ENCODE measurements at regions not wholly inside any gene's neighbourhood (a gene's known extent, or its start where the extent isn't known, plus 50 kb on each side); places are given as distances from the start of the nearest gene placed in this dataset.
"Not testable (repeated sequence)": the region's sequence is repeated elsewhere in the genome, so short reads cannot be mapped to it uniquely, and the experiment has no call there.

- no CpG with 5 or more reads among the region's 4 CpGs for WGBS (ENCODE audit: extremely low coverage, insufficient coverage, low lambda C conversion rate)
- Histone ChIP-seq H3K27me3 (ENCODE audit: insufficient read depth, low read length, poor library complexity) (no peaks in the 10 kb centered on the region), H2BK5ac (ENCODE audit: low read length) (no peak overlapping the region), H3K56ac (ENCODE audit: low read length) (no peak overlapping the region), H2BK15ac (replicated peaks; ENCODE audit: low read depth) (no peak overlapping the region), H3K23ac (ENCODE audit: low read length) (no peak overlapping the region), H3K79me1 (ENCODE audit: low read length) (no peaks in the 10 kb centered on the region), H4K8ac (ENCODE audit: low read depth, low read length) (no peak overlapping the region), H3K4me1 (ENCODE audit: control insufficient read depth, low read depth, low read length) (no peaks in the 10 kb centered on the region), H3K4ac (ENCODE audit: low read depth, low read length) (no peak overlapping the region), H2AK5ac (ENCODE audit: low read length) (no peak overlapping the region), H3K18ac (ENCODE audit: low read length) (no peak overlapping the region), H2BK120ac (ENCODE audit: low read depth, low read length) (no peak overlapping the region), H3K9ac (ENCODE audit: low read length) (no peak overlapping the region), H3K4me3 (ENCODE audit: low read length) (no peak overlapping the region), H3K27ac (ENCODE audit: low read depth, low read length) (no peak overlapping the region), H3K4me2 (ENCODE audit: low read length) (no peak overlapping the region), H3K36me3 (ENCODE audit: control insufficient read depth, insufficient read depth, low read length) (no peaks in the 10 kb centered on the region), H4K5ac (ENCODE audit: low read length) (no peak overlapping the region), H3K79me2 (ENCODE audit: control insufficient read depth, insufficient read depth, low read length) (no peaks in the 10 kb centered on the region)
- DNase-seq: peak; percentile 6
Measured at GRCh38 chr1:166627558-166627957, 211.7 kb upstream of the POGK start.

GRCh38 chr1:166628259-166628658 is 211.0 kb upstream of the POGK start:
- Histone ChIP-seq H3K4ac (ENCODE audit: low read depth, low read length) (no peak overlapping the region), H2BK15ac (replicated peaks; ENCODE audit: low read depth) (no peak overlapping the region), H4K8ac (ENCODE audit: low read depth, low read length) (no peak overlapping the region), H3K79me1 (ENCODE audit: low read length) (no peaks in the 10 kb centered on the region), H3K56ac (ENCODE audit: low read length) (no peak overlapping the region), H3K18ac (ENCODE audit: low read length) (no peak overlapping the region), H3K27ac (ENCODE audit: low read depth, low read length) (no peak overlapping the region), H3K27me3 (ENCODE audit: insufficient read depth, low read length, poor library complexity) (no peaks in the 10 kb centered on the region), H3K36me3 (ENCODE audit: control insufficient read depth, insufficient read depth, low read length) (no peaks in the 10 kb centered on the region), H2BK120ac (ENCODE audit: low read depth, low read length) (no peak overlapping the region), H4K5ac (ENCODE audit: low read length) (no peak overlapping the region), H2AK5ac (ENCODE audit: low read length) (no peak overlapping the region), H3K4me1 (ENCODE audit: control insufficient read depth, low read depth, low read length) (no peaks in the 10 kb centered on the region), H3K9ac (ENCODE audit: low read length) (no peak overlapping the region), H3K4me2 (ENCODE audit: low read length) (no peak overlapping the region), H3K4me3 (ENCODE audit: low read length) (no peak overlapping the region), H3K23ac (ENCODE audit: low read length) (no peak overlapping the region), H3K79me2 (ENCODE audit: control insufficient read depth, insufficient read depth, low read length) (no peaks in the 10 kb centered on the region), H2BK5ac (ENCODE audit: low read length) (no peak overlapping the region)
- WGBS (ENCODE audit: extremely low coverage, insufficient coverage, low lambda C conversion rate): no CpG with 5 or more reads among the region's 1 CpG
- no peak for DNase-seq

- Histone ChIP-seq H2AK5ac (ENCODE audit: low read length) (no peak overlapping the region), H3K18ac (ENCODE audit: low read length) (no peak overlapping the region), H4K5ac (ENCODE audit: low read length) (no peak overlapping the region), H3K4me2 (ENCODE audit: low read length) (no peak overlapping the region), H3K56ac (ENCODE audit: low read length) (no peak overlapping the region), H3K27me3 (ENCODE audit: insufficient read depth, low read length, poor library complexity) (no peaks in the 10 kb centered on the region), H3K27ac (ENCODE audit: low read depth, low read length) (no peak overlapping the region), H3K36me3 (ENCODE audit: control insufficient read depth, insufficient read depth, low read length) (no peaks in the 10 kb centered on the region), H3K79me1 (ENCODE audit: low read length) (no peaks in the 10 kb centered on the region), H2BK120ac (ENCODE audit: low read depth, low read length) (no peak overlapping the region), H2BK15ac (replicated peaks; ENCODE audit: low read depth) (no peak overlapping the region), H4K8ac (ENCODE audit: low read depth, low read length) (no peak overlapping the region), H2BK5ac (ENCODE audit: low read length) (no peak overlapping the region), H3K79me2 (ENCODE audit: control insufficient read depth, insufficient read depth, low read length) (no peaks in the 10 kb centered on the region), H3K9ac (ENCODE audit: low read length) (no peak overlapping the region), H3K4ac (ENCODE audit: low read depth, low read length) (no peak overlapping the region), H3K4me3 (ENCODE audit: low read length) (no peak overlapping the region), H3K4me1 (ENCODE audit: control insufficient read depth, low read depth, low read length) (no peaks in the 10 kb centered on the region), H3K23ac (ENCODE audit: low read length) (no peak overlapping the region)
- no CpG with 5 or more reads among the region's 1 CpG for WGBS (ENCODE audit: extremely low coverage, insufficient coverage, low lambda C conversion rate)
- DNase-seq: no peak
Measured at GRCh38 chr1:166629946-166630345, 209.3 kb upstream of the POGK start.

- Histone ChIP-seq H3K27ac (ENCODE audit: low read depth, low read length) (no peak overlapping the region), H2BK5ac (ENCODE audit: low read length) (no peak overlapping the region), H3K4me3 (ENCODE audit: low read length) (no peak overlapping the region), H3K79me2 (ENCODE audit: control insufficient read depth, insufficient read depth, low read length) (no peaks in the 10 kb centered on the region), H2BK15ac (replicated peaks; ENCODE audit: low read depth) (no peak overlapping the region), H3K79me1 (ENCODE audit: low read length) (no peaks in the 10 kb centered on the region), H3K4ac (ENCODE audit: low read depth, low read length) (no peak overlapping the region), H3K23ac (ENCODE audit: low read length) (no peak overlapping the region), H3K9ac (ENCODE audit: low read length) (no peak overlapping the region), H3K4me2 (ENCODE audit: low read length) (no peak overlapping the region), H3K56ac (ENCODE audit: low read length) (no peak overlapping the region), H2BK120ac (ENCODE audit: low read depth, low read length) (no peak overlapping the region), H3K18ac (ENCODE audit: low read length) (no peak overlapping the region), H3K27me3 (ENCODE audit: insufficient read depth, low read length, poor library complexity) (no peaks in the 10 kb centered on the region), H4K5ac (ENCODE audit: low read length) (no peak overlapping the region), H3K36me3 (ENCODE audit: control insufficient read depth, insufficient read depth, low read length) (no peaks in the 10 kb centered on the region), H2AK5ac (ENCODE audit: low read length) (no peak overlapping the region), H3K4me1 (ENCODE audit: control insufficient read depth, low read depth, low read length) (no peaks in the 10 kb centered on the region), H4K8ac (ENCODE audit: low read depth, low read length) (no peak overlapping the region)
- no peak for DNase-seq
- no CpG with 5 or more reads among the region's 2 CpGs for WGBS (ENCODE audit: extremely low coverage, insufficient coverage, low lambda C conversion rate)
Measured at GRCh38 chr1:166630369-166630768, 208.9 kb upstream of the POGK start.

GRCh38 chr1:166638137-166638536 is 201.1 kb upstream of the POGK start:
- H3K27me3 ChIP-seq (ENCODE audit: insufficient read depth, low read length, poor library complexity): no peaks in the 10 kb centered on the region
- no peak overlapping the region for H3K18ac ChIP-seq (ENCODE audit: low read length)
- no peak overlapping the region for H3K56ac ChIP-seq (ENCODE audit: low read length)
- no peaks in the 10 kb centered on the region for H3K79me1 ChIP-seq (ENCODE audit: low read length)
- no peak overlapping the region for H4K8ac ChIP-seq (ENCODE audit: low read depth, low read length)
- no peaks in the 10 kb centered on the region for H3K4me1 ChIP-seq (ENCODE audit: control insufficient read depth, low read depth, low read length)
- H3K23ac ChIP-seq (ENCODE audit: low read length): no peak overlapping the region
- WGBS (ENCODE audit: extremely low coverage, insufficient coverage, low lambda C conversion rate): no CpG with 5 or more reads among the region's 5 CpGs
- H3K4me3 ChIP-seq (ENCODE audit: low read length): no peak overlapping the region
- H2BK15ac ChIP-seq (replicated peaks; ENCODE audit: low read depth): no peak overlapping the region
- no peak overlapping the region for H2BK5ac ChIP-seq (ENCODE audit: low read length)
- no peak overlapping the region for H3K4me2 ChIP-seq (ENCODE audit: low read length)
- no peak overlapping the region for H2BK120ac ChIP-seq (ENCODE audit: low read depth, low read length)
- no peak overlapping the region for H3K4ac ChIP-seq (ENCODE audit: low read depth, low read length)
- no peak overlapping the region for H3K9ac ChIP-seq (ENCODE audit: low read length)
- no peaks in the 10 kb centered on the region for H3K36me3 ChIP-seq (ENCODE audit: control insufficient read depth, insufficient read depth, low read length)
- no peak overlapping the region for H3K27ac ChIP-seq (ENCODE audit: low read depth, low read length)
- H4K5ac ChIP-seq (ENCODE audit: low read length): no peak overlapping the region
- DNase-seq: no peak
- no peak overlapping the region for H2AK5ac ChIP-seq (ENCODE audit: low read length)
- H3K79me2 ChIP-seq (ENCODE audit: control insufficient read depth, insufficient read depth, low read length): no peaks in the 10 kb centered on the region

GRCh38 chr1:166657228-166657627 is 182.0 kb upstream of the POGK start:
- not testable (repeated sequence) for H3K27ac ChIP-seq (ENCODE audit: low read depth, low read length); H3K79me1 ChIP-seq (ENCODE audit: low read length); H2AK5ac ChIP-seq (ENCODE audit: low read length); H3K4me2 ChIP-seq (ENCODE audit: low read length); H2BK15ac ChIP-seq (replicated peaks; ENCODE audit: low read depth); H2BK5ac ChIP-seq (ENCODE audit: low read length); H3K4ac ChIP-seq (ENCODE audit: low read depth, low read length); H3K4me1 ChIP-seq (ENCODE audit: control insufficient read depth, low read depth, low read length); H2BK120ac ChIP-seq (ENCODE audit: low read depth, low read length); H3K27me3 ChIP-seq (ENCODE audit: insufficient read depth, low read length, poor library complexity); H3K56ac ChIP-seq (ENCODE audit: low read length); H4K5ac ChIP-seq (ENCODE audit: low read length); H3K4me3 ChIP-seq (ENCODE audit: low read length); H3K79me2 ChIP-seq (ENCODE audit: control insufficient read depth, insufficient read depth, low read length); H4K8ac ChIP-seq (ENCODE audit: low read depth, low read length); DNase-seq; H3K9ac ChIP-seq (ENCODE audit: low read length); H3K18ac ChIP-seq (ENCODE audit: low read length); H3K23ac ChIP-seq (ENCODE audit: low read length); H3K36me3 ChIP-seq (ENCODE audit: control insufficient read depth, insufficient read depth, low read length)
- WGBS (ENCODE audit: extremely low coverage, insufficient coverage, low lambda C conversion rate): no CpG with 5 or more reads among the region's 2 CpGs
